HG03571 (cell line): ENCODE measurements at regions not wholly inside any gene's neighbourhood (a gene's known extent, or its start where the extent isn't known, plus 50 kb on each side); places are given as distances from the start of the nearest gene placed in this dataset.
A peak's percentile ranks its signal among the peaks of the same experiment; 100 is the strongest.

Experiments used
- ATAC-seq: cut with Tn5 transposase; IDR thresholded peaks from one replicate; pipeline ENCODE4 v1.9.1; 2021; ENCODE audit not compliant: unreplicated experiment

DNA sequence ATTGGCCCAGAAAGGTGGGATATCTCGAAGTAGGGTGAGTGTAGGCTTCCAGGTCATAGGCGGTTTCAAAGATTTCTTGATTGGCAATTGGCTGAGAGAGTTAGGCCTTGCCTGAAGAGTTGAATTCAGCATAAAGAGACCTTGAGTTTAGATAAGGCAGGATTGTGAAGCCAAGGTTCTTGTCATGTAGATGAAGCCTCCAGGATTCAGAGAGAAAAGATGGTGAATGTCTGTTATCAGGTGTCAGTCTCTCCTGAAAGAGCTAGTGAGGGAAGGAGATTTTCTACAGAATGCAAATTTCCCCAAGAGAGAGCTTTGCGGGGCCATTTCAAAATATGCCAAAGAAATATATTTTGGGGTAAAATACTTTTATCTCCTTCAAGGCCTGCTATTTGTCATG, 217.0 kb upstream of the TLE3 start:
- no peak for ATAC-seq

- no peak for ATAC-seq
Observed at GRCh38 chr15:70314018-70314354, 216.3 kb upstream of the TLE3 start.

DNA sequence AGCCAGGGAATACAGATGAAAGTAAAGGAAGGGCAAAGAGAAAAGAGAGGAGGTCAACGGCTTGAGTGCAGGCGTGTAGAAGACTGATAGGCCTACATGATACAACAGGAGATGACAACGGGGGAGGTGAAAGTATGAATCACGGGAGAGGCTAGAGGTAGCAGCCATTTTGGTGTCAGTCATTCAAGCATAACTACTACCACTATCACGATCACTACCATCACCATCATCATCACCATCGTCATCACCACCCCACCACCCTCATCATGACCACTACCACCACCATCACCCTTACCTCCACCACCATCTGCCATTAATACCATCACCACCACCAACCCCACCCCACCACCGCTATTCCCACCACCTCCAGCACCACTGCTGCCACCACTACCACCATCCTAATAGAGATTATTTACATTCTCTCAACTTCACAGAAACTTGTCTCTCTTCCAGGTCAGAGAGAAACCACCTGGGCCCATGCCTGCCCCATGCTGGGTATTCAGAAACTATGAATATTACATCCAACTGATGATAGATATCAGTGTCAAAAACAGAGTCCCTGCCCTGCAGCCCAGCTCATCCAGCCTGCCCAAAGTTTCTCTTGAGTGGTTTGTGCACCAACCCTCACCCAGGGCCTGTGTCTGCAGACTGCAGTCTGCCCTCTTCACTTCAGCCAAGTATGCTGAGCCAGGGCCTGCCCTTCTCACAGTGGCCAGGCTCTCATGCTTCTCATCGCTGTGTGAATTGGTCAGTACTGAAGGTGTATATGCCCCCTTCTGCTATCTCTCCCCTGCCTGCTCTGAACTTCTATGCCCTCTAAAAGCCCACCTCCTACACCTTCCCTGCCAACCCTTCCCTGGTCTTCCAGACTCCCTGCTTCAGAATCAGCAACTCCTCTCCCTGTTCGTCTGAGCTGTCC, 215.6 kb upstream of the TLE3 start:
- ATAC-seq, result no peak

DNA sequence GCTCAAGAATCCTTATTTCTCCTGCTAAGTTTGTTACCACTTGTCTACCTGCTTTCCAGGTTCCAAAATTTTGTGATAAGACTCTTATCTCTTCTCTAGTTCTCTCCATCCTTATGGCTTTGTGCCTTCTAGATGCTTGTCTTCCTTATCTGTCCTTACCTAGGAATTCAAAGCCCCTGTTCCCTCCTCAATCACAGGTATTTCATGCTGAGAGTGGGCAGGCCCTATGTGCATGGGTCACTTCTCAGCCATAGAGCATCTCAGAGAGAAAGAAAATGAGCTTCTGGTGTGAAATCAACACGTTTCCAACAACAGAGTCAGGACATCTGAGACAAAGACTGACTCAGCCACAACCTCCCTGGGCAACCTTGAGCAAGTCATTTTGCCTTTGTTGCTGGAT, 214.1 kb upstream of the TLE3 start:
- ATAC-seq, result no peak

DNA sequence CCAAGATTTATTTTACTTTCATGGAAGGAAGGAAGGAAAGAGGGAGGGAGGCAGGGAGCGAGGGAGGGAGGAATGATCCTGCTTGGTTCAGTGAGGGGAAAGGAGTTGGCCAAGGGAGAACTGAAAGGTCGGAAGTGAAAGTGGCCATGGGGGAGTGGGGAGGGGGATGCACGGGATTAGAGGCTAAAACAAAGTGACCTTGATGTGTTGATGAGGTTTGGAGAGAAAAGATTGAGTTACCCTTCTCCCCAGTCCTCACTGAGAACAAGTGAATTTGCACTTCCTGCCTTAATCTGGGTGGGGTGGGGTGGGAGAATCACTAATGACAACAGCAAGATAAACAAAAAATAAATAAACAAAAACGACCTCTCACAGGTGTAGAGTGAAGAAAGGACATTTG, 212.0 kb upstream of the TLE3 start:
- no peak for ATAC-seq

GRCh38 chr15:70308735-70309434, 211.2 kb upstream of the TLE3 start:
- peak; percentile 11 for ATAC-seq

- ATAC-seq, result peak; percentile 80
Observed at GRCh38 chr15:70308011-70308734, 210.5 kb upstream of the TLE3 start.

DNA sequence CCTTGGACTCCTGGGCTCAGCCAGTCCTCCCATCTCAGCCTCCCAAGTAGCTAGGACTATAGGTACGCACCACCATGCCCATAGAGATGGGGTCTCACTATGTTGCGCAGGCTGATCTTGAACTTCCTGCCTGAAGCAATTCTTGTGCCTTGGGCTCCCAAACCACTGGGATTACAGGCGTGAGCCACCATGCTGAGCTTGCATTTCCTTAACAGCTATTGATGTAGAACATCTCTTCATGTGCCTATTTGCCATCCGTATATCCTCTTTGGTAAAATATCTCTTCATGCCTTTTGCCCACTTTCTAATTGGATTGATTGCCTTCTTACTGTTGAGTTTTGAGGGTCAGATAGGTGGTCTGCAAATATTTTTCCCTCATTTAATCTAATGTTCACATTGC, 208.9 kb upstream of the TLE3 start:
- ATAC-seq, result no peak

GRCh38 chr15:70306081-70306480, 208.4 kb upstream of the TLE3 start:
- no peak for ATAC-seq

DNA sequence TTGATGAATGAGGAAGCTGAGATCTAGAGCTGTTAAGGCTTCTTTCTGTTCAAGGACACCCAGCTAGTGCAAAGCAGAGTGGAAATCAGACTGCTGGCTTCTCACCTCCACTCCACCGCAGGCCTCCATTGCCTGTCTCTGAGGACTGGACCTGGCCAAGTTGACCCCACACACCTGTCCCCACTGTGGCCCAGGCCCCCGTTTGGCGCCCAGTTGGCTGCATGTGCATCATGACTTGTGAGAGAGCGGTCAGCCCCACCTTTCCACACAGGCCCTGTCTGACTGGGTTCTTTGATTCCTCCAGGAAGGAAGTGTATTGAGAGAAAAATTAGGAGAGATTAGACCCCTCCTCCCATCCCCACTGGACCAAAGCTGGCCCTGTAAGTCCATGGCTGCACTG, 206.3 kb upstream of the TLE3 start:
- ATAC-seq, result no peak

- ATAC-seq, result no peak
Observed at GRCh38 chr15:70302360-70302759, 204.6 kb upstream of the TLE3 start.

DNA sequence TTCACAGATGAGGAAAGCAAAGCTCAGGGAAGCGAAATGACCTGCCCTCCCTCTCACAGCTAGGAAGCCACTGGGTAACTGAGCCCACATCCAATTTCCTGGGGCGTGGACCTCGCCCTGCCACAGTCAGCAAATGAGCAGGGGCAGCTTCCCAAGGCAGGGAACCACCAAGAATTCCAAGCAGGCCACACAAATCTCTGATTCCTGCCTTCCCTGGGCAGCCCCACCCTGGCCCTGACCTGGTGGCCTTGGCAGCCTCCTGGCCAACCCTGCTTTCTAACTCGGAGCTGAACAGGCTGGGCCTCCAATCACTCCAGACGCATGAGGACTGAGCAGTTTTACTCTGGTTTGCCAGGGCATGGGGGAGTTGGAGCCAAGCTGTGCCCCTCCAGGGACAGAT, 203.7 kb upstream of the TLE3 start:
- ATAC-seq, result no peak

DNA sequence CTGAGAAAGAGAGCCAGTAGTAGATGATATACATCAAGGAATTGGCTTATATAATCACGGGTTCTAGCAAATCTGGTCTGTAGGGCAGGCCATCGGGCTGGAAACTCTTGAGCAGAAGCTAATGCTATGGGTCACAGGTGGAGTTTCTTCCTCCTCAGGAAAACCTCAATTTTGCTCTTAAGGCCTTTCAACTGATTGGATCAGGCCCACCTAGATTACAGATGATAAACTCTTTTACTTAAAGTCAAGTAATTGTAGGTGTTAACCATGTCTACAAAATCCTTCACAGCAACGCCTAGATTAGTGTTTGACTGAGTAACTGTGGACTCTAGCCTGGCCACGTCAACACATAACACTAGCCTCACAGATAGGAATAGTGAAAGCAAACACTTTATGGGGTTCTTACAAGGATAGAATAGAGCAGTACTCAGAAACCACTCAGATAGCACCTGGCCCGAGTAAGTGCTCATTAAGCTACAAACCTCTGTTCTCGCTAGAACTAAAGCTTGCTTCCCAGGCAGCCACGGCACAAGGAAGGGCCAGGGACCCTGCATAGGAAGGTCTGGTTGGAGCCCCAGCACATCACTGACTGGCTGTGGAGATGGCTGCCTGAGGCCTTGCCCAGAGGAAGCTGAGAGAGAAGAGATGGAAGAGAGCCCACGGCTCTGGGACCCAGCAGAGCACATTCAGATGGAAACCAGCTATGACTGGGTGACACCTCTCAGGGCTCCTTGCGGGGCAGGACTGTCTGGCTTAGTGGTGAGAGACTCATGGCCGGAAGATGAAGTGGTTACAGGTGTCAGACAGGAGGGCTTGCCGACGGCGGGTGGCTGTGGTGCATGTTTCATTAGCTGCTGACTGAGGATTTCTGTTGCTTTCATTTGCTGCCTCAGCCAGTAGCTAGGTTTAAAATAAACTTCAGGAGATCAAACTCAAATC, 202.5 kb upstream of the TLE3 start:
- peak; percentile 99 for ATAC-seq

DNA sequence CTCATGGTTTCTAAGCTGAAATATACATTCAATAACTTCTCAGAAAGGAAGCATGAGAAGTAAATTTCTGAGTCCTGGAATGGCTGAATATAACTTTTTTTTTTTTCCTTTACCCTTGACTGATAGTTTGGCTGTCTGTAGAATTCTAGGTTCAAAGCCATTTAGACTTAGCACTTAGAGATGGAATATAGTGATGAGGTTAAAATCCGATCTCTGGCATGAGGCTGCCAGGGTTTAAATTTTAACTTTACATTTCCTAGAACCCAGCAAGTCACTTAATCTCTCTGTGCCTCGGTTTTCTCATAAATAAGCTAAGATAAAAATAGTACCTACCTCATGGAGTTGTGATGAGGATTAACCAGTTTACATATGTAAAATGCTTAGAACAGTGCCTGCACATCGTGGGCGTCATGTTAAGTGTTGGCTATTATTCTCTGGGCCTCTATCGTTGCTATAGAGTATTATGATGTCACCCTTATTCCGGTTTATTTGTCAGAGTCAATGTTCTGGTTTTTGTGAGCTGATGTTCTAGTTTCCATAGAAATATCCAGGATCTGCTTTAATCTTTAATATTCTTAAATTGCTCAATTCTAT, 199.8 kb upstream of the TLE3 start:
- no peak for ATAC-seq

GRCh38 chr15:70294731-70295305, 197.1 kb upstream of the TLE3 start:
- ATAC-seq, result no peak

DNA sequence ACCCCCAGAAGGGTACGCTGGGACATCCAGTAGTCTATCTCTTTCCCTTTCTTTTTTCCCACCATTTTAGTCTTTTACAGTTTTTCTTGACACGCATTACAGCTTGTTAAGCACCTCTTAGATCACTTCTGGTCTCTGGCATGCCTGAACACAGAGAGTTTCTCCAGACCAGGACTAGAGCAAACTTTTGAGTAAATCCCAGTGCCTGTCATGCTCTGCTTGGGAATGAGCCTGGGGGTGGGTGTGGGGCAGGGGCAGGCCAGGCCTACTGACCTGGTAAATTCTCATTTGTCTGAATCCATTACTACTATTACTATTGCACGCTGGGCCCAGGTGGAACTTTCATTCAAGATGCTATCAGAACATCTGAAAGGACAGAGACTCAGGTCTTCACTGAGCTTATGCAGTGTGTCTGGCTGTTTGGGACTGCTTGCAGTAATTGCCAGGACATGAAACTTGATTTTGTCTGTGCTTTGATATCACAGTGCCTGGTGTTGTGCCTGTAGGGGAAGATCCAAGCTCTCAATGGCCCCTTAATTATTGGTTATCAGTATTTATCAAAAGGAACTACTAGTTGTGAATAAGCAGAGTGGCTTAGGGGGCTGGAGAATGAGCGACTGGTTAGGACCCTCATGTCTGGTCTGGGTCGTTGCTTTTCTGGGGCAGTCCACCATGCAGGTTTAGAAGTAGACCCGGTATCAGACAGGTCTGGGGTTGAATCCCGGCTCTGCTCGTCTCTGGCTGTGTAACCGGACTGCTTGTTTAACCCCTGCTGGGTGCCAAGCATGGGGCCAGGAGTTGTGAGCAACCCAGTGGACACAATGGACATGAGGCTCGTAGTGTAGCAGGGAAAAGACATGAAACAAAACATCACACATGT, 196.1 kb upstream of the TLE3 start:
- ATAC-seq, result no peak

DNA sequence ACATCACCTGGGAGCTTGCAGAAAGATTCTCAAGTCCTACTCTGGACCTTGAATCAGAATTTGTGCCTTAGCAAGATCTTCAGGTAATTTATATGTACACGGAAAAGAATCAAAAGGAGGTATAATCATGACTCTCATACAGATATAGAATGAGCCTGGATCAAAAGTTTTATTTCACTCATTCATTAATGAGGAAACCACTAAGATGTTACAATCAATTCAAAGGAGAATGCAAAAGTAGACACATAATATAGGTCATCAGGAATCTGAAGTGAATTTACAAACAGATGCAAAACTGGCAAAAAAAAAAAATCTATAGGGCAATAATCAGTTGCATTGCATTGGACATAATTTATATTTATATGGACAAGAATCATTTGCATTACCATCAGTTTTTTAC, 195.4 kb upstream of the TLE3 start:
- ATAC-seq, result no peak

DNA sequence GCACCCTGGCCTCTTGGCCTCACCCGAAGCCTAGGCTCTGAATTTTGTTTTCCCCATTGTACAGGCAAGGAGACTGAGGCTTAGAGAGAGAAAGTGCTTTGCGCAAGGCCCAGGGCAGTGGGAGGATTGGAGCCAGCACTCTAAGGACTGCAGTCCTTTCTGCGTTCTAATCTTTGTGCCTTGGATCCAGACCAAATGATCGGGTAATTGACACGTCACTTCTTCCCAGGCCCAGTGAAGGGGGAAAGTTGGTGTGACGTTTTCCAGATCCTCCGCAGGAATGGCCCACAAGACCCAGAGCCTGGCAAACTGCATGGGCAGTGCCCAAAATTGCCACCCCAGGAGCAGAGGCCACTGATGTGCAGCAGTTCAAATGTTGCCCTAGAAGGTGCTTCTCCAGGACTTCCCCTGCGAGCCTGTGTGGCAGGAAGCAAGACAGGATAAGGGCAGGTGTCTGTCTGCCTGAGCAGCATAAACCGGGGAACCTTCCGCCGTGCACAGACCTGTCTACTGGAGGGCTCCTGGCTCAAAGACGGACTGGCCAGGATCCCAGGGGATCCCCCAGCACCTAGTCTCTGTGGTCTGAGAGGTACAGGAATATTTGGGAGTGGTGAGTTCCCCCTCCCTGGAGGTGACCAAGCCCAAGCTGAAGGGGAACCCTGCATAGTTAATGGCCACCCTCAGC, 194.5 kb upstream of the TLE3 start:
- no peak for ATAC-seq
